HepG2 (cell line): ENCODE measurements at regions not wholly inside any gene's neighbourhood (a gene's known extent, or its start where the extent isn't known, plus 50 kb on each side); places are given as distances from the start of the nearest gene placed in this dataset.

Experiments
- DZIP1 ChIP-seq: sonication (generic); formaldehyde crosslinking; IDR thresholded peaks from 2 replicates; pipeline ENCODE4 v1.5.0; 2020; ENCODE audit warnings: mild to moderate bottlenecking, missing genetic modification reagents
- HCFC1 ChIP-seq: fragments of 150-350 bp; IDR thresholded peaks from 2 replicates; pipeline ENCODE4 v1.6.1; 2014; ENCODE audit warnings: low read depth, low read length
- HDAC1 ChIP-seq: sonication (generic); formaldehyde crosslinking; IDR thresholded peaks from 2 replicates; pipeline ENCODE4 v1.5.1; 2020; ENCODE audit warnings: mild to moderate bottlenecking, missing genetic modification reagents
- HNRNPUL1 ChIP-seq: fragments of 200-400 bp; formaldehyde crosslinking; IDR thresholded peaks from 2 replicates; pipeline ENCODE4 v1.6.1; 2017; ENCODE audit warnings: low read depth, mild to moderate bottlenecking, low read length, moderate library complexity
- JARID2 ChIP-seq: sonication (generic); formaldehyde crosslinking; IDR thresholded peaks from 2 replicates; pipeline ENCODE4 v1.8.1; 2023; ENCODE audit warnings: missing genetic modification reagents, inconsistent platforms; ENCODE audit not compliant: insufficient replicate concordance
- KLF15 ChIP-seq: sonication (generic); formaldehyde crosslinking; IDR thresholded peaks from 2 replicates; pipeline ENCODE4 v1.8.1; 2023; ENCODE audit warnings: borderline replicate concordance, mild to moderate bottlenecking, inconsistent platforms, missing genetic modification reagents, mixed read lengths
- MXD3 ChIP-seq: IDR thresholded peaks from 2 replicates; pipeline ENCODE4 v1.6.1; 2016; ENCODE audit warnings: mild to moderate bottlenecking, missing biosample characterization, missing genetic modification reagents
- PHF21A ChIP-seq: sonication (generic); formaldehyde crosslinking; IDR thresholded peaks from 2 replicates; pipeline ENCODE4 v1.5.0; 2020; ENCODE audit warnings: mild to moderate bottlenecking, missing genetic modification reagents
- PHF8 ChIP-seq: sonication (generic); formaldehyde crosslinking; IDR thresholded peaks from 2 replicates; pipeline ENCODE4 v1.5.0; 2020; ENCODE audit warnings: missing genetic modification reagents
- RNF2 ChIP-seq: fragments of 450-650 bp; conservative IDR thresholded peaks from 2 replicates; pipeline ENCODE4 v1.6.1; 2016; ENCODE audit warnings: low read depth
- RORA ChIP-seq: sonication (generic); formaldehyde crosslinking; IDR thresholded peaks from 2 replicates; pipeline ENCODE4 v1.5.0; 2020; ENCODE audit warnings: mild to moderate bottlenecking, missing genetic modification reagents, moderate library complexity
- SCMH1 ChIP-seq: sonication (generic); formaldehyde crosslinking; IDR thresholded peaks from 2 replicates; pipeline ENCODE4 v1.9.0; 2021; ENCODE audit warnings: missing genetic modification reagents, mild to moderate bottlenecking, borderline replicate concordance
- SIX1 ChIP-seq: sonication (generic); formaldehyde crosslinking; IDR thresholded peaks from 2 replicates; pipeline ENCODE4 v1.4.0; 2020; ENCODE audit warnings: missing genetic modification reagents, borderline replicate concordance
- TAF1 ChIP-seq: sonication (generic); formaldehyde crosslinking; IDR thresholded peaks from 2 replicates; pipeline ENCODE4 v1.4.0; 2020; ENCODE audit warnings: missing genetic modification reagents
- USF2 ChIP-seq, 2 experiments: sonication (generic) in 1 of 2; formaldehyde crosslinking in 1 of 2; IDR thresholded peaks; 2 replicates each; pipeline versions ENCODE4 v1.5.1 to v1.6.1; 2011 to 2020; ENCODE audit warnings: borderline replicate concordance in 1 of 2, low read depth in 1 of 2, low read length in 1 of 2, mild to moderate bottlenecking in 1 of 2, missing genetic modification reagents in 1 of 2, moderate library complexity in 1 of 2
- XBP1 ChIP-seq: sonication (generic); formaldehyde crosslinking; IDR thresholded peaks from 2 replicates; pipeline ENCODE4 v1.5.0; 2020; ENCODE audit warnings: missing genetic modification reagents
- ZBTB21 ChIP-seq: sonication (generic); formaldehyde crosslinking; IDR thresholded peaks from 2 replicates; pipeline ENCODE4 v1.4.0; 2020; ENCODE audit warnings: missing genetic modification reagents
- ZBTB34 ChIP-seq: sonication (generic); formaldehyde crosslinking; IDR thresholded peaks from 2 replicates; pipeline ENCODE4 v1.8.0; 2022; ENCODE audit warnings: mild to moderate bottlenecking, missing genetic modification reagents
- ZNF10 ChIP-seq: sonication (generic); formaldehyde crosslinking; IDR thresholded peaks from 2 replicates; pipeline ENCODE4 v1.4.0; 2020; ENCODE audit warnings: mild to moderate bottlenecking, low read depth, missing genetic modification reagents, borderline replicate concordance
- ZNF251 ChIP-seq: sonication (generic); formaldehyde crosslinking; IDR thresholded peaks from 2 replicates; pipeline ENCODE4 v1.9.0; 2021; ENCODE audit warnings: mild to moderate bottlenecking, missing genetic modification reagents
- ZNF33B ChIP-seq: sonication (generic); formaldehyde crosslinking; IDR thresholded peaks from 2 replicates; pipeline ENCODE4 v1.5.1; 2020; ENCODE audit warnings: mild to moderate bottlenecking, missing genetic modification reagents
- ZNF614 ChIP-seq: IDR thresholded peaks from 2 replicates; pipeline ENCODE4 v1.6.1; 2018; ENCODE audit warnings: missing biosample characterization, missing genetic modification reagents, inconsistent platforms, borderline replicate concordance
- ZNF766 ChIP-seq: sonication (generic); formaldehyde crosslinking; IDR thresholded peaks from 2 replicates; pipeline ENCODE4 v1.5.0; 2020; ENCODE audit warnings: missing genetic modification reagents, borderline replicate concordance
- ZNF768 ChIP-seq: sonication (generic); formaldehyde crosslinking; IDR thresholded peaks from 2 replicates; pipeline ENCODE4 v1.4.0; 2020; ENCODE audit warnings: missing genetic modification reagents
- ZSCAN31 ChIP-seq: sonication (generic); formaldehyde crosslinking; IDR thresholded peaks from 2 replicates; pipeline ENCODE4 v1.5.0; 2020; ENCODE audit warnings: low read depth, mild to moderate bottlenecking, missing genetic modification reagents

- TF ChIP-seq KLF15 (no peak), HDAC1 (CRISPR knock-in tag) (peak; percentile 82), SCMH1 (CRISPR knock-in tag) (no peak), TAF1 (CRISPR knock-in tag) (no peak), ZNF33B (no peak), PHF8 (peak; percentile 26), HNRNPUL1 (no peak), ZNF251 (no peak), ZNF768 (CRISPR knock-in tag) (peak; percentile 42; the same call in 1 of the 2 replicates), ZNF10 (CRISPR knock-in tag) (no peak), ZNF614 (no peak), ZSCAN31 (CRISPR knock-in tag) (no peak), DZIP1 (CRISPR knock-in tag) (no peak), PHF21A (CRISPR knock-in tag) (peak; percentile 44), HCFC1 (no peak), ZBTB34 (no peak), MXD3 (no peak), JARID2 (CRISPR knock-in tag) (no peak), XBP1 (CRISPR knock-in tag) (no peak), ZNF766 (CRISPR knock-in tag) (no peak), RORA (CRISPR knock-in tag) (no peak), SIX1 (no peak), ZBTB21 (CRISPR knock-in tag) (no peak), RNF2 (no peak), USF2 (IDR thresholded peaks at IDR 0.05; ENCODE audit: low read depth, low read length) (no peak), USF2 (CRISPR knock-in tag; IDR thresholded peaks at IDR 0.05; ENCODE audit: borderline replicate concordance) (no peak)
These were observed 129.7 kb downstream of the MYCN start (continued) for GRCh38 chr2:16069933-16070647.
